GM12878 (cell line): ENCODE measurements at regions not wholly inside any gene's neighbourhood (a gene's known extent, or its start where the extent isn't known, plus 50 kb on each side); places are given as distances from the start of the nearest gene placed in this dataset.

ENCODE experiments used
- ATAC-seq: fragments of 200-7000 bp; cut with Tn5 transposase; 3 replicates; pipeline ENCODE4 v1.9.1; 2020; ENCODE audit warnings: mild to moderate bottlenecking, moderate library complexity
- BruUV-seq: library from RNA; stranded (reverse); fragments of 400-500 nt; replicated peaks from 2 replicates; lab custom pipeline; 2021; lab: Mats Ljungman, UMichigan
- CTCF ChIA-PET: fragments of 300-600 bp; sonication (Branson Sonifier 250); formaldehyde crosslinking; extraction: SDS; loops from one replicate; lab custom pipeline; 2021; ENCODE audit warnings: inconsistent platforms; lab: Yijun Ruan, JAX
- POLR2A ChIA-PET: fragments of 350-600 bp; formaldehyde crosslinking; extraction: SDS; loops from one replicate; lab custom pipeline; 2021; ENCODE audit warnings: inconsistent platforms; lab: Charles Lee
- RAD21 ChIA-PET: fragments of 300-600 bp; sonication (Branson Sonifier 250); formaldehyde crosslinking; loops from one replicate; lab custom pipeline; 2023; ENCODE audit warnings: antibody characterized with exemption; ENCODE audit not compliant: unreplicated experiment; lab: Charles Lee
- SMC1A ChIA-PET: fragments of 300-600 bp; sonication (Branson Sonifier 250); formaldehyde crosslinking; loops from one replicate; lab custom pipeline; 2023; ENCODE audit not compliant: unreplicated experiment, uncharacterized antibody; lab: Charles Lee
- DNase-seq: peaks from one replicate; pipeline ENCODE4 v3.0.0-alpha.2; 2011; ENCODE audit warnings: low read depth, low spot score
- FAIRE-seq: peaks from 3 replicates; lab custom pipeline; 2011; peaks lifted over from hg19 to GRCh38; lab: Jason Lieb, UNC
- H2AFZ ChIP-seq: 2 replicates; pipeline ENCODE4 v1.6.0; 2011; ENCODE audit warnings: low read depth, low read length, control low read depth; ENCODE audit not compliant: control insufficient read depth
- H3K27ac ChIP-seq: 2 replicates; pipeline ENCODE4 v1.5.1; 2011; ENCODE audit warnings: control low read depth; ENCODE audit not compliant: control insufficient read depth, insufficient read depth
- H3K27me3 ChIP-seq, 2 experiments: replicated peaks in 1 of 2; 2 replicates each; pipeline versions ENCODE4 v1.6.0 to v1.6.1; 2011; ENCODE audit warnings: low read length in 1 of 2; ENCODE audit not compliant: control insufficient read depth in 2 of 2, insufficient read depth in 2 of 2
- H3K36me3 ChIP-seq, 2 experiments: 2 replicates each; pipeline ENCODE4 v1.5.1; 2011; ENCODE audit warnings: low read length in 1 of 2; ENCODE audit not compliant: control insufficient read depth in 2 of 2, insufficient read depth in 2 of 2
- H3K4me1 ChIP-seq: 2 replicates; pipeline ENCODE4 v1.6.1; 2011; ENCODE audit warnings: mild to moderate bottlenecking, low read length, moderate library complexity, mixed read lengths; ENCODE audit not compliant: control insufficient read depth, insufficient read depth
- H3K4me2 ChIP-seq: 2 replicates; pipeline ENCODE4 v1.6.0; 2011; ENCODE audit warnings: control low read depth; ENCODE audit not compliant: control insufficient read depth, insufficient read depth
- H3K4me3 ChIP-seq: fragments of 200-600 bp; sonication (generic); 2 replicates; pipeline ENCODE4 v1.5.1; 2016
- H3K79me2 ChIP-seq: 2 replicates; pipeline ENCODE4 v1.6.0; 2011; ENCODE audit warnings: low read length; ENCODE audit not compliant: control insufficient read depth, insufficient read depth
- H3K9ac ChIP-seq: 2 replicates; pipeline ENCODE4 v1.8.0; 2011; ENCODE audit warnings: low read length, control low read depth, mixed read lengths; ENCODE audit not compliant: control insufficient read depth, insufficient read depth
- H3K9me3 ChIP-seq: replicated peaks from 3 replicates; pipeline ENCODE4 v1.5.1; 2011; ENCODE audit warnings: mild to moderate bottlenecking, low read length; ENCODE audit not compliant: control insufficient read depth, insufficient read depth
- H4K20me1 ChIP-seq: 2 replicates; pipeline ENCODE4 v1.6.0; 2011; ENCODE audit not compliant: control insufficient read depth, insufficient read depth
- DPF2 ChIP-seq: fragments of 450-650 bp; IDR thresholded peaks from 2 replicates; pipeline ENCODE4 v1.6.1; 2017; ENCODE audit warnings: mild to moderate bottlenecking
- EGR1 ChIP-seq, 2 experiments: IDR thresholded peaks; 1 replicate in 1 of 2; 2 replicates in 1 of 2; pipeline ENCODE4 v1.6.1; 2011 to 2012; ENCODE audit warnings: low read depth in 2 of 2, low read length in 2 of 2, borderline replicate concordance in 1 of 2, mild to moderate bottlenecking in 1 of 2, moderate library complexity in 1 of 2
- ETV6 ChIP-seq, 2 experiments: fragments of 450-650 bp in 1 of 2; IDR thresholded peaks in 1 of 2; conservative IDR thresholded peaks in 1 of 2; 2 replicates each; pipeline ENCODE4 v1.6.1; 2014; ENCODE audit warnings: antibody characterized with exemption in 1 of 2, borderline replicate concordance in 1 of 2, low read depth in 1 of 2, mild to moderate bottlenecking in 1 of 2, moderate library complexity in 1 of 2
- GATAD2B ChIP-seq: fragments of 450-650 bp; conservative IDR thresholded peaks from 2 replicates; pipeline ENCODE4 v1.6.1; 2017; ENCODE audit warnings: low read depth, mild to moderate bottlenecking, moderate library complexity
- HCFC1 ChIP-seq: fragments of 150-350 bp; IDR thresholded peaks from 2 replicates; pipeline ENCODE4 v1.6.1; 2014; ENCODE audit warnings: low read length
- IRF4 ChIP-seq: IDR thresholded peaks from 2 replicates; pipeline ENCODE4 v1.6.1; 2011; ENCODE audit warnings: low read depth, low read length
- JUNB ChIP-seq: IDR thresholded peaks from 2 replicates; pipeline ENCODE4 v1.6.1; 2016; ENCODE audit warnings: antibody characterized with exemption, mild to moderate bottlenecking
- MXI1 ChIP-seq: fragments of 150-350 bp; IDR thresholded peaks from 2 replicates; pipeline ENCODE4 v1.6.1; 2011; ENCODE audit warnings: low read depth, mild to moderate bottlenecking, inconsistent platforms, low read length, improper control_type of control experiment
- RAD21 ChIP-seq: IDR thresholded peaks from 2 replicates; pipeline ENCODE4 v1.6.1; 2011; ENCODE audit warnings: mild to moderate bottlenecking, low read depth, low read length, moderate library complexity; ENCODE audit not compliant: insufficient read depth
- SMAD5 ChIP-seq: IDR thresholded peaks from 2 replicates; pipeline ENCODE4 v1.6.1; 2016; ENCODE audit warnings: antibody characterized with exemption, low read depth
- ZZZ3 ChIP-seq: IDR thresholded peaks from 2 replicates; pipeline ENCODE4 v1.6.1; 2011; ENCODE audit warnings: low read depth; ENCODE audit not compliant: control insufficient read depth, insufficient read length
- WGBS: methylation state at CpG from one replicate; pipeline ENCODE4 v1.1.6; 2016; ENCODE audit warnings: low lambda C conversion rate; ENCODE audit not compliant: insufficient replicate concordance, insufficient coverage; ENCODE audit errors: missing lambda C conversion rate; 5-methylcytosine and 5-hydroxymethylcytosine counted together
- in situ Hi-C: fragments of 300-500 bp; cut with MboI; formaldehyde crosslinking; loops from 9 replicates; pipeline ENCODE4 v1.14.3; 2018; ENCODE audit warnings: mixed read lengths
- intact Hi-C: fragments of 100-400 bp; cut with micrococcal nuclease; formaldehyde crosslinking; loops from one replicate; pipeline ENCODE4 v1.14.2; 2022; ENCODE audit not compliant: unreplicated experiment
- TF ChIP-seq, protein P1 (sequence below): IDR thresholded peaks from 2 replicates; pipeline ENCODE4 v1.6.1; 2012; ENCODE audit warnings: improper control_type of control experiment, low read depth, low read length; ENCODE audit not compliant: insufficient replicate concordance
- TF ChIP-seq, protein P2 (sequence below): fragments of 450-650 bp; IDR thresholded peaks from 2 replicates; pipeline ENCODE4 v1.6.1; 2017; ENCODE audit warnings: borderline replicate concordance
- TF ChIP-seq, protein P3 (sequence below): fragments of 450-650 bp; IDR thresholded peaks from 2 replicates; pipeline ENCODE4 v1.6.1; 2017; ENCODE audit warnings: low read depth, mild to moderate bottlenecking, moderate library complexity

DNA sequence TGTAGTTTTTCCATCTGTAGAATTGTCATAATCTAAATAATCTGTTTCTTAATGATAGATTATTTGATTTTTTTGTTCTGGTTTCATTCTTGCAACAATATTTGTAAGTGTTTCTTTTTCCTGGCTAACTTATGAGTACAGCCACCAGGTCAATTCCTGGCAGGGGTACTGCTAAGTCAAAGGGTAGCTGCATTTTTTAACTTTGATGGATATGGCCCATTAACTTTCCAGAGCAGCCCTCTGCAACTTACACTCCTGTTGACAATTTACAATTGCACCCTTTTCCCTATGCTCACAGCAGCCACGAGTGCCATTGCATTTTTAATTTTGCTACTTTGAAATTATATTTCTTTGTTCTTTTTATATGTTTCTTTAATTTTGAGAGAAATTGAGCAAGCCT is 209.3 kb upstream of the CST7 start (continued):
- TF ChIP-seq, protein P1, sequence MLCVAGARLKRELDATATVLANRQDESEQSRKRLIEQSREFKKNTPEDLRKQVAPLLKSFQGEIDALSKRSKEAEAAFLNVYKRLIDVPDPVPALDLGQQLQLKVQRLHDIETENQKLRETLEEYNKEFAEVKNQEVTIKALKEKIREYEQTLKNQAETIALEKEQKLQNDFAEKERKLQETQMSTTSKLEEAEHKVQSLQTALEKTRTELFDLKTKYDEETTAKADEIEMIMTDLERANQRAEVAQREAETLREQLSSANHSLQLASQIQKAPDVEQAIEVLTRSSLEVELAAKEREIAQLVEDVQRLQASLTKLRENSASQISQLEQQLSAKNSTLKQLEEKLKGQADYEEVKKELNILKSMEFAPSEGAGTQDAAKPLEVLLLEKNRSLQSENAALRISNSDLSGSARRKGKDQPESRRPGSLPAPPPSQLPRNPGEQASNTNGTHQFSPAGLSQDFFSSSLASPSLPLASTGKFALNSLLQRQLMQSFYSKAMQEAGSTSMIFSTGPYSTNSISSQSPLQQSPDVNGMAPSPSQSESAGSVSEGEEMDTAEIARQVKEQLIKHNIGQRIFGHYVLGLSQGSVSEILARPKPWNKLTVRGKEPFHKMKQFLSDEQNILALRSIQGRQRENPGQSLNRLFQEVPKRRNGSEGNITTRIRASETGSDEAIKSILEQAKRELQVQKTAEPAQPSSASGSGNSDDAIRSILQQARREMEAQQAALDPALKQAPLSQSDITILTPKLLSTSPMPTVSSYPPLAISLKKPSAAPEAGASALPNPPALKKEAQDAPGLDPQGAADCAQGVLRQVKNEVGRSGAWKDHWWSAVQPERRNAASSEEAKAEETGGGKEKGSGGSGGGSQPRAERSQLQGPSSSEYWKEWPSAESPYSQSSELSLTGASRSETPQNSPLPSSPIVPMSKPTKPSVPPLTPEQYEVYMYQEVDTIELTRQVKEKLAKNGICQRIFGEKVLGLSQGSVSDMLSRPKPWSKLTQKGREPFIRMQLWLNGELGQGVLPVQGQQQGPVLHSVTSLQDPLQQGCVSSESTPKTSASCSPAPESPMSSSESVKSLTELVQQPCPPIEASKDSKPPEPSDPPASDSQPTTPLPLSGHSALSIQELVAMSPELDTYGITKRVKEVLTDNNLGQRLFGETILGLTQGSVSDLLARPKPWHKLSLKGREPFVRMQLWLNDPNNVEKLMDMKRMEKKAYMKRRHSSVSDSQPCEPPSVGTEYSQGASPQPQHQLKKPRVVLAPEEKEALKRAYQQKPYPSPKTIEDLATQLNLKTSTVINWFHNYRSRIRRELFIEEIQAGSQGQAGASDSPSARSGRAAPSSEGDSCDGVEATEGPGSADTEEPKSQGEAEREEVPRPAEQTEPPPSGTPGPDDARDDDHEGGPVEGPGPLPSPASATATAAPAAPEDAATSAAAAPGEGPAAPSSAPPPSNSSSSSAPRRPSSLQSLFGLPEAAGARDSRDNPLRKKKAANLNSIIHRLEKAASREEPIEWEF, result no peak
- no peak for TF ChIP-seq JUNB
- no peak for TF ChIP-seq EGR1 (IDR thresholded peaks at IDR 0.05; ENCODE audit: borderline replicate concordance in 1 of 2, low read depth in 2 of 2, low read length in 2 of 2)

DNA sequence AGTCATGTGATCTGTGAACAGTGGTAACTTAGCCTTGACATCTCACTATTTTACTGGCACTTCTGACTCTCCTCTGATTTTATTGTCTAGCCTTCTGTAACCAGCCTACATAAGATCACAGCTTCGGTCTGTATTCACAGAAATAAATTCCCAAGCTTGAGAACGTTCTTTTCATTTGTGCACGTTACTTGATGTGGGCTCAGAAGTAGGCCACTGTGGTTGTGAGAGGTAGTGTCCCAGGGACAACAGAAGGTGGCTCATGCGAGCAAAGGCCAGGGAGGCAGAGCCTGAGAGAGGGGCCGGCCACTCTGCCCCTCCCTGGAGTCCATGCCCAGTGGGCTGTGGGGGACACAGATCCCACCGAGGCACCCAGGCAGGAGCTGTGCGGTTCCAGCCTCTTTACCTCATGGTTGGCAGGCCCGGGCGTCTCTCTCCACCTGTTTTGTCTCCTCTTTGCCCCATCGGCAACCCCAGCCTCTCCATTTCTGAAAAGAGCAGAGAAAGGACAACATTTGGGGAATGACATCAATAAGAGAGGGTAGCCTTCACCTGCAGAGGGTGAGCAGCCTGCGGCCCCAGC is 207.5 kb upstream of the CST7 start:
- FAIRE-seq, result no peak
- in situ Hi-C loops, result no loop called here
- RAD21 ChIA-PET, result no interaction called here
- TF ChIP-seq HCFC1, result no peak
- TF ChIP-seq, protein P2, sequence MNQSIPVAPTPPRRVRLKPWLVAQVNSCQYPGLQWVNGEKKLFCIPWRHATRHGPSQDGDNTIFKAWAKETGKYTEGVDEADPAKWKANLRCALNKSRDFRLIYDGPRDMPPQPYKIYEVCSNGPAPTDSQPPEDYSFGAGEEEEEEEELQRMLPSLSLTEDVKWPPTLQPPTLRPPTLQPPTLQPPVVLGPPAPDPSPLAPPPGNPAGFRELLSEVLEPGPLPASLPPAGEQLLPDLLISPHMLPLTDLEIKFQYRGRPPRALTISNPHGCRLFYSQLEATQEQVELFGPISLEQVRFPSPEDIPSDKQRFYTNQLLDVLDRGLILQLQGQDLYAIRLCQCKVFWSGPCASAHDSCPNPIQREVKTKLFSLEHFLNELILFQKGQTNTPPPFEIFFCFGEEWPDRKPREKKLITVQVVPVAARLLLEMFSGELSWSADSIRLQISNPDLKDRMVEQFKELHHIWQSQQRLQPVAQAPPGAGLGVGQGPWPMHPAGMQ, result no peak
- no peak for TF ChIP-seq SMAD5
- TF ChIP-seq ETV6 (conservative IDR thresholded peaks at IDR 0.05 in 1 of 2, IDR thresholded peaks at IDR 0.05 in 1 of 2; ENCODE audit: borderline replicate concordance in 1 of 2, low read depth in 1 of 2), result no peak
- TF ChIP-seq ZZZ3, result no peak
- TF ChIP-seq RAD21, result no peak
- TF ChIP-seq, protein P3, sequence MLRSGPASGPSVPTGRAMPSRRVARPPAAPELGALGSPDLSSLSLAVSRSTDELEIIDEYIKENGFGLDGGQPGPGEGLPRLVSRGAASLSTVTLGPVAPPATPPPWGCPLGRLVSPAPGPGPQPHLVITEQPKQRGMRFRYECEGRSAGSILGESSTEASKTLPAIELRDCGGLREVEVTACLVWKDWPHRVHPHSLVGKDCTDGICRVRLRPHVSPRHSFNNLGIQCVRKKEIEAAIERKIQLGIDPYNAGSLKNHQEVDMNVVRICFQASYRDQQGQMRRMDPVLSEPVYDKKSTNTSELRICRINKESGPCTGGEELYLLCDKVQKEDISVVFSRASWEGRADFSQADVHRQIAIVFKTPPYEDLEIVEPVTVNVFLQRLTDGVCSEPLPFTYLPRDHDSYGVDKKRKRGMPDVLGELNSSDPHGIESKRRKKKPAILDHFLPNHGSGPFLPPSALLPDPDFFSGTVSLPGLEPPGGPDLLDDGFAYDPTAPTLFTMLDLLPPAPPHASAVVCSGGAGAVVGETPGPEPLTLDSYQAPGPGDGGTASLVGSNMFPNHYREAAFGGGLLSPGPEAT, result no peak
- no peak for TF ChIP-seq GATAD2B
- no peak for TF ChIP-seq IRF4
- no peak for TF ChIP-seq MXI1
- TF ChIP-seq DPF2, result no peak

More for the DNA sequence above, 207.5 kb upstream of the CST7 start:
- no peak for ATAC-seq
- Histone ChIP-seq H3K4me1 (peaks cover 4% of the 10 kb centered on the region), H3K4me3 (no peak overlapping the region), H3K36me3 (no peaks in the 10 kb centered on the region), H4K20me1 (no peaks in the 10 kb centered on the region), H3K27me3 (no peaks in the 10 kb centered on the region), H3K9me3 (no peaks in the 10 kb centered on the region), H2AFZ (no peak overlapping the region), H3K27ac (no peak overlapping the region), H3K79me2 (no peaks in the 10 kb centered on the region), H3K4me2 (no peak overlapping the region), H3K9ac (no peak overlapping the region)
- intact Hi-C loops, result no loop called here
- ChIA-PET SMC1A (no interaction called here), CTCF (no interaction called here), POLR2A (no interaction called here)
- no peak for DNase-seq
- WGBS, result 73% methylated on average over 11 of the region's 11 CpGs
- BruUV-seq, result no TSS peak
